Parathyroid adenoma (tissue), 2 donors: ENCODE measurements at regions not wholly inside any gene's neighbourhood (a gene's known extent, or its start where the extent isn't known, plus 50 kb on each side); places are given as distances from the start of the nearest gene placed in this dataset.

Experiments
- H2AFZ ChIP-seq: fragments of 300-600 bp; sonication (generic); one replicate; pipeline ENCODE4 v1.7.0; 2017; ENCODE audit warnings: antibody characterized with exemption, mild to moderate bottlenecking
- H3K27ac ChIP-seq: fragments of 300-600 bp; sonication (generic); one replicate; pipeline ENCODE4 v1.7.0; 2017
- H3K27me3 ChIP-seq: fragments of 300-600 bp; sonication (generic); one replicate; pipeline ENCODE4 v1.7.0; 2017; ENCODE audit warnings: low read length; ENCODE audit not compliant: control insufficient read depth, insufficient read depth
- H3K36me3 ChIP-seq: fragments of 300-600 bp; sonication (generic); one replicate; pipeline ENCODE4 v1.7.0; 2017; ENCODE audit warnings: low read length; ENCODE audit not compliant: control insufficient read depth, insufficient read depth
- H3K4me1 ChIP-seq: fragments of 300-600 bp; sonication (generic); one replicate; pipeline ENCODE4 v1.7.0; 2017; ENCODE audit warnings: control low read depth
- H3K4me2 ChIP-seq: fragments of 300-600 bp; sonication (generic); one replicate; pipeline ENCODE4 v1.7.0; 2017; ENCODE audit warnings: low read length
- H3K4me3 ChIP-seq: fragments of 300-600 bp; sonication (generic); one replicate; pipeline ENCODE4 v1.7.0; 2017; ENCODE audit warnings: low read depth, low read length
- H3K79me2 ChIP-seq: fragments of 300-600 bp; sonication (generic); one replicate; pipeline ENCODE4 v1.7.0; 2017; ENCODE audit warnings: control low read depth
- H3K9ac ChIP-seq: fragments of 300-600 bp; sonication (generic); one replicate; pipeline ENCODE4 v1.7.0; 2017; ENCODE audit warnings: mild to moderate bottlenecking
- H3K9me3 ChIP-seq: fragments of 300-600 bp; sonication (generic); one replicate; pipeline ENCODE4 v1.7.0; 2017; ENCODE audit warnings: low read length; ENCODE audit not compliant: control insufficient read depth
- CTCF ChIP-seq: fragments of 300-600 bp; sonication (generic); IDR thresholded peaks from one replicate; pipeline ENCODE4 v1.7.0; 2017; ENCODE audit warnings: antibody characterized with exemption, mild to moderate bottlenecking
- donor health status: primary hyperparathyroidism.

- Histone ChIP-seq H3K27ac (no peak overlapping the region), H3K9me3 (no peaks in the 10 kb centered on the region), H3K4me2 (no peak overlapping the region), H3K4me1 (no peaks in the 10 kb centered on the region), H3K27me3 (no peaks in the 10 kb centered on the region), H3K9ac (no peak overlapping the region), H2AFZ (no peak overlapping the region), H3K79me2 (no peaks in the 10 kb centered on the region), H3K4me3 (no peak overlapping the region), H3K36me3 (no peaks in the 10 kb centered on the region)
- TF ChIP-seq CTCF, result no peak
Measured at GRCh38 chr12:43066471-43066870, 476.9 kb upstream of the PRICKLE1 start.

GRCh38 chr12:43063650-43064049 lies 474.1 kb upstream of the PRICKLE1 start:
- no peak overlapping the region for H3K9ac ChIP-seq
- H2AFZ ChIP-seq, result no peak overlapping the region
- no peaks in the 10 kb centered on the region for H3K79me2 ChIP-seq
- no peak overlapping the region for H3K4me2 ChIP-seq
- H3K27ac ChIP-seq, result no peak overlapping the region
- no peaks in the 10 kb centered on the region for H3K9me3 ChIP-seq
- H3K36me3 ChIP-seq, result no peaks in the 10 kb centered on the region
- H3K4me3 ChIP-seq, result no peak overlapping the region
- no peak for TF ChIP-seq CTCF
- H3K27me3 ChIP-seq, result no peaks in the 10 kb centered on the region
- H3K4me1 ChIP-seq, result no peaks in the 10 kb centered on the region

- no peak overlapping the region for H2AFZ ChIP-seq
- no peaks in the 10 kb centered on the region for H3K79me2 ChIP-seq
- H3K4me2 ChIP-seq, result no peak overlapping the region
- TF ChIP-seq CTCF, result no peak
- H3K9ac ChIP-seq, result no peak overlapping the region
- H3K9me3 ChIP-seq, result no peaks in the 10 kb centered on the region
- H3K27me3 ChIP-seq, result no peaks in the 10 kb centered on the region
- no peak overlapping the region for H3K4me3 ChIP-seq
- H3K27ac ChIP-seq, result no peak overlapping the region
- no peaks in the 10 kb centered on the region for H3K4me1 ChIP-seq
- no peaks in the 10 kb centered on the region for H3K36me3 ChIP-seq
Measured at GRCh38 chr12:43062201-43062895, 472.8 kb upstream of the PRICKLE1 start.

- Histone ChIP-seq H3K9me3 (no peaks in the 10 kb centered on the region), H3K4me3 (no peak overlapping the region), H3K79me2 (no peaks in the 10 kb centered on the region), H3K9ac (no peak overlapping the region), H3K4me2 (no peak overlapping the region), H3K27me3 (no peaks in the 10 kb centered on the region), H3K36me3 (no peaks in the 10 kb centered on the region), H2AFZ (no peak overlapping the region), H3K27ac (no peak overlapping the region), H3K4me1 (no peaks in the 10 kb centered on the region)
- TF ChIP-seq CTCF, result no peak
Measured at GRCh38 chr12:43060742-43061141, 471.2 kb upstream of the PRICKLE1 start.

GRCh38 chr12:43058616-43059015 lies 469.1 kb upstream of the PRICKLE1 start:
- H3K9me3 ChIP-seq, result no peaks in the 10 kb centered on the region
- no peaks in the 10 kb centered on the region for H3K4me1 ChIP-seq
- no peak overlapping the region for H3K9ac ChIP-seq
- H3K4me3 ChIP-seq, result no peak overlapping the region
- no peak overlapping the region for H3K4me2 ChIP-seq
- no peaks in the 10 kb centered on the region for H3K27me3 ChIP-seq
- no peaks in the 10 kb centered on the region for H3K36me3 ChIP-seq
- no peak overlapping the region for H2AFZ ChIP-seq
- H3K79me2 ChIP-seq, result no peaks in the 10 kb centered on the region
- TF ChIP-seq CTCF, result no peak
- H3K27ac ChIP-seq, result no peak overlapping the region
